Fibroblast of upper back skin (primary cell): ENCODE measurements at regions not wholly inside any gene's neighbourhood (a gene's known extent, or its start where the extent isn't known, plus 50 kb on each side); places are given as distances from the start of the nearest gene placed in this dataset.
A peak's percentile ranks its signal among the peaks of the same experiment; 100 is the strongest.
"Not testable (repeated sequence)": the region's sequence is repeated elsewhere in the genome, so short reads cannot be mapped to it uniquely, and the experiment has no call there.

Source experiments
- DNase-seq: peaks from one replicate; pipeline ENCODE4 v3.0.0-alpha.2; 2013

GRCh38 chr15:96959501-96959900 is 629.0 kb downstream of the NR2F2 start:
- no peak for DNase-seq

GRCh38 chr15:96960711-96961480 is 630.4 kb downstream of the NR2F2 start:
- no peak for DNase-seq

- no peak for DNase-seq
These were observed 636.1 kb downstream of the NR2F2 start for GRCh38 chr15:96966554-96966953.

GRCh38 chr15:96969732-96970710 is 639.5 kb downstream of the NR2F2 start:
- no peak for DNase-seq

GRCh38 chr15:96972201-96972600 is 641.7 kb downstream of the NR2F2 start:
- no peak for DNase-seq

GRCh38 chr15:96974761-96975160 is 644.3 kb downstream of the NR2F2 start:
- no peak for DNase-seq

- no peak for DNase-seq
These were observed 647.4 kb downstream of the NR2F2 start for GRCh38 chr15:96977886-96978285.

- no peak for DNase-seq
These were observed 648.5 kb downstream of the NR2F2 start for GRCh38 chr15:96978937-96979473.

- not testable (repeated sequence) for DNase-seq
These were observed 653.7 kb downstream of the NR2F2 start for GRCh38 chr15:96984121-96984671.

- no peak for DNase-seq
These were observed 662.3 kb downstream of the NR2F2 start for GRCh38 chr15:96992817-96993216.

- DNase-seq = no peak
These were observed 667.0 kb downstream of the NR2F2 start for GRCh38 chr15:96997538-96997937.

GRCh38 chr15:97009031-97009431 is 678.5 kb downstream of the NR2F2 start:
- no peak for DNase-seq

- DNase-seq = no peak
These were observed 682.5 kb downstream of the NR2F2 start for GRCh38 chr15:97012986-97013385.

- no peak for DNase-seq
These were observed 683.0 kb downstream of the NR2F2 start for GRCh38 chr15:97013491-97013890.

- DNase-seq = no peak
These were observed 683.5 kb downstream of the NR2F2 start for GRCh38 chr15:97014001-97014400.

- peak; percentile 2 for DNase-seq
These were observed 693.0 kb downstream of the NR2F2 start for GRCh38 chr15:97023488-97023844.

GRCh38 chr15:97026781-97027180 is 696.3 kb downstream of the NR2F2 start:
- no peak for DNase-seq

GRCh38 chr15:97027772-97028171 is 697.3 kb downstream of the NR2F2 start:
- DNase-seq = no peak

GRCh38 chr15:97030251-97030650 is 699.8 kb downstream of the NR2F2 start:
- no peak for DNase-seq

GRCh38 chr15:97036301-97036700 is 705.8 kb downstream of the NR2F2 start:
- no peak for DNase-seq

- DNase-seq = peak; percentile 4
These were observed 706.6 kb downstream of the NR2F2 start for GRCh38 chr15:97037080-97037479.

GRCh38 chr15:97045666-97046421 is 715.3 kb downstream of the NR2F2 start:
- DNase-seq = no peak

GRCh38 chr15:97052513-97052912 is 722.0 kb downstream of the NR2F2 start:
- DNase-seq = no peak
